ENCODE measurements at regions not wholly inside any gene's neighbourhood (a gene's known extent, or its start where the extent isn't known, plus 50 kb on each side); places are given as distances from the start of the nearest gene placed in this dataset.

GRCh38 chrX:794311-794710, 163.7 kb downstream of the SHOX start:
- TF ChIP-seq CTCF (IDR thresholded peaks at IDR 0.05) = no peak
- no peak for TF ChIP-seq EZH2 (IDR thresholded peaks at IDR 0.05; ENCODE audit: borderline replicate concordance, insufficient read depth, low read depth, low read length, poor library complexity, severe bottlenecking)
